Erythroblast (primary cell): ENCODE measurements at regions not wholly inside any gene's neighbourhood (a gene's known extent, or its start where the extent isn't known, plus 50 kb on each side); places are given as distances from the start of the nearest gene placed in this dataset.
"Not testable (repeated sequence)": the region's sequence is repeated elsewhere in the genome, so short reads cannot be mapped to it uniquely, and the experiment has no call there.

ENCODE experiments used
- GATA1 ChIP-seq: IDR thresholded peaks from 2 replicates; pipeline ENCODE4 v1.6.1; 2011; ENCODE audit warnings: low read depth, mild to moderate bottlenecking, control low read depth, low read length, moderate library complexity
- POLR2A ChIP-seq: IDR thresholded peaks from 2 replicates; pipeline ENCODE4 v1.6.1; 2011; ENCODE audit warnings: mild to moderate bottlenecking, low read length

GRCh38 chr9:62915661-62916060, 1725.8 kb downstream of the SPATA31A7 start:
- TF ChIP-seq POLR2A, GATA1: not testable (repeated sequence)
